ENCODE measurements at regions not wholly inside any gene's neighbourhood (a gene's known extent, or its start where the extent isn't known, plus 50 kb on each side); places are given as distances from the start of the nearest gene placed in this dataset.
"Not testable (repeated sequence)": the region's sequence is repeated elsewhere in the genome, so short reads cannot be mapped to it uniquely, and the experiment has no call there.

DNA sequence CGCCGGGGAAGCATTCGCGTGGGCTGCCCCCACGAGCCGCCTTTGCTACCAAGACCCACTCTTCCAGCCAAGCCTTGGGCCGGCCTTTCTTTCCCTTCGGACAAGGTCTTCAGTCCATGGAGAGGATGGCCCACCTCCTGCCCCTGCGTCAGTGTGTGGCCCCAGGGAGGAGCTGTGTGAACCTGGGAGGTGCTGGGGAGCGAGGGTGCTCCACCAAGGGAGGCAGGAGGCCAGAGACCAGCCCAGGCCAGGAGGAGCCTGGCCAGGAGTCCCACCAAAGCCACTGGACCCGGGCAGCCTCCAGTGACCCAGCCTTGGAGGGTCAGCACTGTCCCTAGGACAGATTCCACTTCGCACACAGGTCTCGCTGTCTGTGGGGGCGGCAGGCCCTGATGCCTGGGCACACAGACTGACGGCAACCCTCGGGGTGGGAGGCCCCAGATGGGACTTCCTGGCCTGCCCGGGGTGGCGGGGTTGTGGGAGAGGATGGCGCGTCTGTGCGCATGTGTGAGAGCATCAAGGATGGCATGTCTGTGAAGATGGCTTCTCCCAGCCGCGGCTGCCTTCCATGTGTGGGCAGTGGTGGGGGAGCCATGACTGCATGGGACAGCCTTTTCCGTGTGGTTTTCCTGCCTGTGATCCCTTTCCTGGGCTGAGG is 113.3 kb upstream of the LPCAT1 start:
- DNase-seq: no peak
- Histone ChIP-seq H4K20me1 (ENCODE audit: insufficient read depth, low read length) (no peaks in the 10 kb centered on the region), H3K27ac (ENCODE audit: low read length) (no peak overlapping the region), H2AFZ (ENCODE audit: low read length) (no peak overlapping the region), H3K4me3 (ENCODE audit: low read length) (no peak overlapping the region), H3K4me1 (ENCODE audit: low read length) (peaks cover 3% of the 10 kb centered on the region; the same call in 1 of the 2 replicates), H3K9me3 (replicated peaks; ENCODE audit: insufficient read depth, low read length) (no peaks in the 10 kb centered on the region), H3K79me2 (ENCODE audit: low read length) (no peaks in the 10 kb centered on the region), H3K27me3 (replicated peaks; ENCODE audit: insufficient read depth, low read length) (no peaks in the 10 kb centered on the region), H3K9me2 (replicated peaks; ENCODE audit: insufficient read depth, low read length) (no peaks in the 10 kb centered on the region), H3K36me3 (replicated peaks; ENCODE audit: insufficient read depth, low read length) (no peaks in the 10 kb centered on the region), H3F3A (ENCODE audit: insufficient read depth, low read length) (no peaks in the 10 kb centered on the region), H3K9ac (ENCODE audit: low read length) (no peak overlapping the region), H3K4me2 (ENCODE audit: low read depth, low read length) (no peak overlapping the region)
- no peak for TF ChIP-seq EZH2phosphoT487 (IDR thresholded peaks at IDR 0.05; ENCODE audit: low read length)
- TF ChIP-seq, protein P1, sequence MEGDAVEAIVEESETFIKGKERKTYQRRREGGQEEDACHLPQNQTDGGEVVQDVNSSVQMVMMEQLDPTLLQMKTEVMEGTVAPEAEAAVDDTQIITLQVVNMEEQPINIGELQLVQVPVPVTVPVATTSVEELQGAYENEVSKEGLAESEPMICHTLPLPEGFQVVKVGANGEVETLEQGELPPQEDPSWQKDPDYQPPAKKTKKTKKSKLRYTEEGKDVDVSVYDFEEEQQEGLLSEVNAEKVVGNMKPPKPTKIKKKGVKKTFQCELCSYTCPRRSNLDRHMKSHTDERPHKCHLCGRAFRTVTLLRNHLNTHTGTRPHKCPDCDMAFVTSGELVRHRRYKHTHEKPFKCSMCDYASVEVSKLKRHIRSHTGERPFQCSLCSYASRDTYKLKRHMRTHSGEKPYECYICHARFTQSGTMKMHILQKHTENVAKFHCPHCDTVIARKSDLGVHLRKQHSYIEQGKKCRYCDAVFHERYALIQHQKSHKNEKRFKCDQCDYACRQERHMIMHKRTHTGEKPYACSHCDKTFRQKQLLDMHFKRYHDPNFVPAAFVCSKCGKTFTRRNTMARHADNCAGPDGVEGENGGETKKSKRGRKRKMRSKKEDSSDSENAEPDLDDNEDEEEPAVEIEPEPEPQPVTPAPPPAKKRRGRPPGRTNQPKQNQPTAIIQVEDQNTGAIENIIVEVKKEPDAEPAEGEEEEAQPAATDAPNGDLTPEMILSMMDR (IDR thresholded peaks at IDR 0.05; ENCODE audit: low read length): no peak
- no peak for TF ChIP-seq EZH2 (optimal IDR thresholded peaks at IDR 0.05; ENCODE audit: low read depth, low read length)

DNA sequence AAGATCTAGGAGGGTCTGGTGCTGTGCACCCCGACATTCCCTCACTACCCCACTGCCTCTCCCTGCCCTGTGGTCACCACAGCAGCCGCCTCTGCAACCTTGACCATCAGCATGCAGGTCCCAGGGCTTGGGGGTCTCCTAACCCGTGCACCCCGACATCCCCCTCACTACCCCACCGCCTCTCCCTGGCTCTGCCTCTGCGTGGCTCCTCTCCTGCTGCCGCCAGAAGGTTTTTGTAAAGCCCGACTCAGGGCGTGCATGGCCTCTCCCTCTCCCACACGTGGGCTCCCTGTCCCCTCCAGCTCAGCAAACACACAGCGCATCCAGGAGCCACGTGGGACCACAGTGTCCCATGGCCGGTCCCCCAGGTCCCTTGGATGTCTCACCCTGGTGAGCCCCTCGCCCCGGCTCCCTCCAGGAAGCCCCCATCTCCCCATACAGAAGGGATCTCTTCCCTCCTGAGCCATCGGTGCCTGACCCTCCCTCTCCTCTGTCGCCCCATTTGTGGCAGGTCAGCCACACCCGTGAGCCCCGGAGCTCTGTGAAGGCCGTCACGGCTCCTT is 112.5 kb upstream of the LPCAT1 start:
- H3K36me3 ChIP-seq (replicated peaks; ENCODE audit: insufficient read depth, low read length); H3F3A ChIP-seq (ENCODE audit: insufficient read depth, low read length); H3K9me3 ChIP-seq (replicated peaks; ENCODE audit: insufficient read depth, low read length); DNase-seq; H4K20me1 ChIP-seq (ENCODE audit: insufficient read depth, low read length); H2AFZ ChIP-seq (ENCODE audit: low read length); H3K79me2 ChIP-seq (ENCODE audit: low read length); H3K4me2 ChIP-seq (ENCODE audit: low read depth, low read length); H3K9ac ChIP-seq (ENCODE audit: low read length); H3K27ac ChIP-seq (ENCODE audit: low read length); H3K4me1 ChIP-seq (ENCODE audit: low read length); H3K27me3 ChIP-seq (replicated peaks; ENCODE audit: insufficient read depth, low read length); H3K4me3 ChIP-seq (ENCODE audit: low read length); H3K9me2 ChIP-seq (replicated peaks; ENCODE audit: insufficient read depth, low read length): not testable (repeated sequence)

DNA sequence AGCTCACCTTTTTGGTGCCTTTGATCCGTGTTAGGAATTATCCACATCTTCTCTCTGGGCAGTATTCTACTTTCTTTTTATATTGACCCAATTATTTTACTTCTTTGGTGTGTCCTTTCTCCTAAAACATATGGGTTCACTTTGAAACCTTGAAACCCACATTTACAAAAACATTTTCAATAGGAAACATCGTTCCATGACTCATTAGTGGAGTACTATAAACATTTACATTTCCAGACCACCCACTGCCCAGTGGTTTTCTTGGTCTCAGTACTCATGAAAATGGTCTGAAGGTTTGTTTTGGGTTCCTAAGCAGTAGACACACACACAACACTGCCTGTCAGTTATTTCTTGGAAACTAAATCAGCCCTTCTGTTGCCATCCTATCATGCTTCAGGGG is 111.7 kb upstream of the LPCAT1 start:
- not testable (repeated sequence) for H2AFZ ChIP-seq (ENCODE audit: low read length); H3K27ac ChIP-seq (ENCODE audit: low read length); H3K36me3 ChIP-seq (replicated peaks; ENCODE audit: insufficient read depth, low read length); H3K27me3 ChIP-seq (replicated peaks; ENCODE audit: insufficient read depth, low read length); H3F3A ChIP-seq (ENCODE audit: insufficient read depth, low read length); H3K4me1 ChIP-seq (ENCODE audit: low read length); H3K79me2 ChIP-seq (ENCODE audit: low read length); H3K4me3 ChIP-seq (ENCODE audit: low read length); DNase-seq; H4K20me1 ChIP-seq (ENCODE audit: insufficient read depth, low read length); H3K4me2 ChIP-seq (ENCODE audit: low read depth, low read length); H3K9me2 ChIP-seq (replicated peaks; ENCODE audit: insufficient read depth, low read length); H3K9ac ChIP-seq (ENCODE audit: low read length); H3K9me3 ChIP-seq (replicated peaks; ENCODE audit: insufficient read depth, low read length)

DNA sequence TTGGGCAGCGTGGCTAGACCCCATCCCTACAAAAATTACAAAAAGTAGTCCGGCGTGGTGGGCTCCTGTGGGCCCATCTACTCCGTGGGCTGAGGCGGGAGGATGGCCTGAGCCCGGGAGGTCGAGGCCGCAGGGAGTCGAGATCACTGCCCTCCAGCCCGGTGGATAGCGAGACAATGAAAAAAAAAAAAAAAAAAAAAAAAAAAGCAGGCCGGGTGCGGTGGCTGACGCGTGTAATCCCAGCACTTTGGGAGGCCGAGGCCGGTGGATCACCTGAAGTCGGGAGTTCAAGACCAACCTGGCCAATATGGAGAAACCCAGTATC is 110.5 kb upstream of the LPCAT1 start:
- Histone ChIP-seq H3K79me2 (ENCODE audit: low read length) (no peaks in the 10 kb centered on the region), H3F3A (ENCODE audit: insufficient read depth, low read length) (no peaks in the 10 kb centered on the region), H3K4me1 (ENCODE audit: low read length) (no peaks in the 10 kb centered on the region), H3K9me2 (replicated peaks; ENCODE audit: insufficient read depth, low read length) (no peaks in the 10 kb centered on the region), H3K9ac (ENCODE audit: low read length) (peak overlapping the region; percentile 69), H3K4me3 (ENCODE audit: low read length) (peak overlapping the region; percentile 73), H3K4me2 (ENCODE audit: low read depth, low read length) (peak overlapping the region; percentile 72), H3K27me3 (replicated peaks; ENCODE audit: insufficient read depth, low read length) (no peaks in the 10 kb centered on the region), H3K36me3 (replicated peaks; ENCODE audit: insufficient read depth, low read length) (no peaks in the 10 kb centered on the region), H3K9me3 (replicated peaks; ENCODE audit: insufficient read depth, low read length) (no peaks in the 10 kb centered on the region), H2AFZ (ENCODE audit: low read length) (peak overlapping the region; percentile 87), H4K20me1 (ENCODE audit: insufficient read depth, low read length) (no peaks in the 10 kb centered on the region), H3K27ac (ENCODE audit: low read length) (peak overlapping the region; percentile 39; the same call in 1 of the 2 replicates)
- no peak for DNase-seq
- TF ChIP-seq, protein P1 (IDR thresholded peaks at IDR 0.05; ENCODE audit: low read length): no peak
